Heart right ventricle (tissue), 16 donors: ENCODE measurements at regions not wholly inside any gene's neighbourhood (a gene's known extent, or its start where the extent isn't known, plus 50 kb on each side); places are given as distances from the start of the nearest gene placed in this dataset.
"Not testable (repeated sequence)": the region's sequence is repeated elsewhere in the genome, so short reads cannot be mapped to it uniquely, and the experiment has no call there.

ENCODE experiments used
- ATAC-seq, 8 donors: fragments of 200-7000 bp; cut with Tn5 transposase; one replicate each; pipeline ENCODE4 v1.9.1; 2020; ENCODE audit warnings: mild to moderate bottlenecking in 8 of 8, moderate library complexity in 8 of 8, moderate number of reproducible peaks in 1 of 8
- DNase-seq, 2 donors: peaks; one replicate each; pipeline ENCODE4 v3.0.0-alpha.2; 2020
- H3K27ac ChIP-seq, 10 donors: fragments of 200-600 bp; sonication (generic) in 2 of 10; one replicate each; pipeline versions ENCODE4 v1.5.0 to v1.8.0; 2020 to 2022; ENCODE audit warnings: mild to moderate bottlenecking in 3 of 10
- H3K27me3 ChIP-seq, 7 donors: fragments of 200-600 bp; one replicate each; pipeline ENCODE4 v1.8.0; 2021 to 2022; ENCODE audit warnings: mild to moderate bottlenecking in 2 of 7
- H3K36me3 ChIP-seq, 9 donors: fragments of 200-600 bp; sonication (generic) in 1 of 9; one replicate each; pipeline versions ENCODE4 v1.5.0 to v1.8.0; 2020 to 2022; ENCODE audit warnings: mild to moderate bottlenecking in 2 of 9
- H3K4me1 ChIP-seq, 9 donors: fragments of 200-600 bp; sonication (generic) in 1 of 9; one replicate each; pipeline versions ENCODE4 v1.5.0 to v1.8.0; 2020 to 2022; ENCODE audit warnings: mild to moderate bottlenecking in 4 of 9
- H3K4me3 ChIP-seq, 10 donors: fragments of 200-600 bp; sonication (generic) in 2 of 10; one replicate each; pipeline versions ENCODE4 v1.5.0 to v1.8.0; 2020 to 2022; ENCODE audit warnings: mild to moderate bottlenecking in 7 of 10, moderate library complexity in 2 of 10
- H3K9me3 ChIP-seq, 11 donors: fragments of 200-600 bp in 10 of 11; sonication (generic) in 2 of 11; one replicate each; pipeline versions ENCODE4 v1.5.0 to v1.8.0; 2013 to 2022; ENCODE audit warnings: mild to moderate bottlenecking in 2 of 11, control low read depth in 1 of 11, moderate library complexity in 1 of 11
- CTCF ChIP-seq, 9 donors: fragments of 200-600 bp; sonication (generic) in 2 of 9; IDR thresholded peaks; one replicate each; pipeline versions ENCODE4 v1.5.0 to v1.8.0; 2021 to 2022; ENCODE audit warnings: antibody characterized with exemption in 9 of 9, mild to moderate bottlenecking in 5 of 9, moderate library complexity in 1 of 9
- WGBS, 2 donors: extraction: QIAGEN DNeasy Blood & Tissue Kit; methylation state at CpG; one replicate each; pipeline ENCODE4 v1.1.7; 2013; ENCODE audit warnings: inconsistent platforms in 1 of 2; 5-methylcytosine and 5-hydroxymethylcytosine counted together
- intact Hi-C, 10 donors: fragments of 100-400 bp; cut with DNase I; formaldehyde crosslinking; loops; one replicate each; pipeline versions ENCODE4 v1.11.1 to v1.14.2; 2022
- donor health status: Arrhythmogenic right ventricular cardiomyopathy.
- donor health status: ischemic (EF 13 %, LVEDD 7.1; RV severe dilation, severe dysfunction).
- donor health status: healthy with polysubstance abuse.
- donor health status: DM: no; HTN: yes; CAD: no.
- donor health status: DM: no; HTN: no; CAD: no.
- donor health status: ischemic (EF 25% LVEDD 6.9; RV normal size, moderate dysfunction).
- donor health status: ischemic (EF 25% LVEDD 5.7; RV mildly dilated, moderate dysfunction).
- donor health status: healthy.
- donor health status: DM: yes; HTN: yes; CAD: no.
- donor health status: Ischemic cardiomyopathy.
- donor health status: ischemic (EF 35%, LVEDD 5.7; RV mildly dilated, moderate dysfunction).
- donor health status: nonischemic (EF 11% LVEDD 7.7; RV severe dilation, severe dysfunction).
- donor health status: DM: yes; HTN: yes; CAD: no.
- donor health status: PGD.
- donor health status: ischemic (EF 29% LVEDD 5.4; RV normal size, mild dysfunction).
- donor health status: nonischemic (EF 23%, LVEDD 6.1; RV moderate dilation, normal function).

- TF ChIP-seq CTCF (IDR thresholded peaks at IDR 0.05), result no peak
- Histone ChIP-seq H3K27me3 (no peaks in the 10 kb centered on the region), H3K36me3 (no peaks in the 10 kb centered on the region), H3K4me1 (no peaks in the 10 kb centered on the region), H3K27ac (no peak overlapping the region), H3K9me3 (peaks cover 0 to 7% (median 0%) of the 10 kb centered on the region in 11 donors), H3K4me3 (no peak overlapping the region)
- intact Hi-C loops, result no loop called here
- no peak for DNase-seq
- no peak for ATAC-seq
- 54 to 55% methylated on average over 2 of the region's 2 CpGs for WGBS, 2 donors
These were observed 713.9 kb downstream of the COL12A1 start for GRCh38 chr6:74491844-74492374.

GRCh38 chr6:74488726-74489125 lies 717.1 kb downstream of the COL12A1 start:
- H3K9me3 ChIP-seq, H3K36me3 ChIP-seq, H3K27me3 ChIP-seq, ATAC-seq, DNase-seq, H3K4me3 ChIP-seq, H3K27ac ChIP-seq, H3K4me1 ChIP-seq, intact Hi-C loops: not testable (repeated sequence)
- 93 to 96% methylated on average over 11 to 12 of the region's 13 CpGs for WGBS, 2 donors

- WGBS, 2 donors, result 92 to 95% methylated on average over 1 of the region's 1 CpG
- no peak overlapping the region for H3K4me3 ChIP-seq
- intact Hi-C loops, result no loop called here
These were observed 723.7 kb downstream of the COL12A1 start for GRCh38 chr6:74482180-74482579.

GRCh38 chr6:74480561-74480960 lies 725.3 kb downstream of the COL12A1 start:
- Histone ChIP-seq H3K27me3 (no peaks in the 10 kb centered on the region), H3K9me3 (peaks cover 0 to 3% (median 0%) of the 10 kb centered on the region in 11 donors), H3K4me3 (no peak overlapping the region), H3K36me3 (no peaks in the 10 kb centered on the region), H3K27ac (no peak overlapping the region), H3K4me1 (no peaks in the 10 kb centered on the region)
- no peak for DNase-seq
- WGBS, 2 donors, result 86 to 93% methylated on average over 2 of the region's 2 CpGs
- ATAC-seq, result no peak
- no peak for TF ChIP-seq CTCF (IDR thresholded peaks at IDR 0.05)
- intact Hi-C loops, result no loop called here

More at GRCh38 chr6:74482180-74482579, 723.7 kb downstream of the COL12A1 start:
- H3K9me3 ChIP-seq, result peaks cover 0 to 3% (median 0%) of the 10 kb centered on the region in 11 donors
- ATAC-seq, result no peak
- H3K4me1 ChIP-seq, result no peaks in the 10 kb centered on the region
- H3K27ac ChIP-seq, result no peak overlapping the region
- no peaks in the 10 kb centered on the region for H3K27me3 ChIP-seq
- TF ChIP-seq CTCF (IDR thresholded peaks at IDR 0.05), result no peak
- no peak for DNase-seq
- H3K36me3 ChIP-seq, result no peaks in the 10 kb centered on the region

- DNase-seq (no peak), ATAC-seq (no peak)
- Histone ChIP-seq H3K4me3 (no peak overlapping the region), H3K27ac (no peak overlapping the region), H3K9me3 (peaks cover 0 to 3% (median 0%) of the 10 kb centered on the region in 11 donors), H3K4me1 (no peaks in the 10 kb centered on the region), H3K27me3 (no peaks in the 10 kb centered on the region), H3K36me3 (no peaks in the 10 kb centered on the region)
- WGBS, 2 donors, result 80 to 82% methylated on average over 8 of the region's 8 CpGs
- intact Hi-C loops, result no loop called here
- no peak for TF ChIP-seq CTCF (IDR thresholded peaks at IDR 0.05)
These were observed 725.9 kb downstream of the COL12A1 start for GRCh38 chr6:74479960-74480359.
